ENCODE measurements at regions not wholly inside any gene's neighbourhood (a gene's known extent, or its start where the extent isn't known, plus 50 kb on each side); places are given as distances from the start of the nearest gene placed in this dataset.

- H3K4me2 ChIP-seq: no peak overlapping the region
- H3K27ac ChIP-seq: no peak overlapping the region
- CTCF ChIA-PET: no interaction called here
- POLR2A ChIA-PET: no interaction called here
- TF ChIP-seq MAX (IDR thresholded peaks at IDR 0.05): no peak
- TF ChIP-seq ZC3H11A (IDR thresholded peaks at IDR 0.05): peak; percentile 32; the same call in 1 of the 2 replicates
- H3K9me3 ChIP-seq: no peaks in the 10 kb centered on the region
- ATAC-seq (no peak), FAIRE-seq (no peak), DNase-seq (ENCODE audit: low read depth in 1 of 2, low spot score in 1 of 2) (no peak)
- no peaks in the 10 kb centered on the region for H3K4me1 ChIP-seq
- H3K4me3 ChIP-seq: no peak overlapping the region
- 20% methylated on average over 2 of the region's 3 CpGs for WGBS (ENCODE audit: missing lambda C conversion rate)
These were observed 281.8 kb upstream of the KLHL1 start for GRCh38 chr13:70390064-70390463.

- no peak for DNase-seq (ENCODE audit: low read depth in 1 of 2, low spot score in 1 of 2)
- Histone ChIP-seq H3K27ac (no peak overlapping the region), H3K4me2 (no peak overlapping the region), H3K9me3 (no peaks in the 10 kb centered on the region), H3K4me1 (no peaks in the 10 kb centered on the region), H3K4me3 (no peak overlapping the region)
- ATAC-seq: no peak
- TF ChIP-seq CEBPB (IDR thresholded peaks at IDR 0.05) (no peak), PHF8 (IDR thresholded peaks at IDR 0.05; ENCODE audit: borderline replicate concordance, low read depth) (no peak), RAD21 (conservative IDR thresholded peaks at IDR 0.05 in 1 of 2, IDR thresholded peaks at IDR 0.05 in 1 of 2) (no peak), CHD4 (IDR thresholded peaks at IDR 0.05; ENCODE audit: borderline replicate concordance) (no peak), MAFK (IDR thresholded peaks at IDR 0.05; ENCODE audit: partially characterized antibody) (no peak), TFCP2L1 (CRISPR knock-in tag; IDR thresholded peaks at IDR 0.05) (no peak), NFE2L2 (conservative IDR thresholded peaks at IDR 0.05; ENCODE audit: low read length) (no peak), FOXS1 (CRISPR knock-in tag; IDR thresholded peaks at IDR 0.05) (no peak), BHLHE40 (IDR thresholded peaks at IDR 0.05; ENCODE audit: low read depth, low read length) (no peak), HES2 (IDR thresholded peaks at IDR 0.05) (no peak), HOXB5 (CRISPR knock-in tag; IDR thresholded peaks at IDR 0.05) (no peak), E2F6 (IDR thresholded peaks at IDR 0.05; ENCODE audit: borderline replicate concordance, low read depth) (no peak)
- WGBS (ENCODE audit: missing lambda C conversion rate): 60% methylated on average over 1 of the region's 1 CpG
- CTCF ChIA-PET: no interaction called here
- POLR2A ChIA-PET: no interaction called here
- no peak for FAIRE-seq
These were observed 280.7 kb upstream of the KLHL1 start for GRCh38 chr13:70388935-70389334.

- POLR2A ChIA-PET: no interaction called here
- H3K9me3 ChIP-seq: no peaks in the 10 kb centered on the region
- CTCF ChIA-PET: no interaction called here
- H3K4me2 ChIP-seq: no peak overlapping the region
- TF ChIP-seq SREBF2 (IDR thresholded peaks at IDR 0.05) (no peak), MYC (IDR thresholded peaks at IDR 0.05; ENCODE audit: borderline replicate concordance, low read length) (no peak), HMGXB4 (CRISPR knock-in tag; IDR thresholded peaks at IDR 0.05; ENCODE audit: borderline replicate concordance) (no peak), NFE2L2 (conservative IDR thresholded peaks at IDR 0.05; ENCODE audit: low read length) (no peak), NR3C1 (IDR thresholded peaks at IDR 0.05) (no peak), TFCP2L1 (CRISPR knock-in tag; IDR thresholded peaks at IDR 0.05) (no peak), ZFP36 (IDR thresholded peaks at IDR 0.05; ENCODE audit: borderline replicate concordance, partially characterized antibody) (no peak), KDM1A (IDR thresholded peaks at IDR 0.05; ENCODE audit: low read depth) (no peak), BHLHE40 (IDR thresholded peaks at IDR 0.05; ENCODE audit: low read depth, low read length) (no peak), CEBPB (IDR thresholded peaks at IDR 0.05) (no peak), PHF8 (IDR thresholded peaks at IDR 0.05; ENCODE audit: borderline replicate concordance, low read depth) (no peak), RAD21 (conservative IDR thresholded peaks at IDR 0.05 in 1 of 2, IDR thresholded peaks at IDR 0.05 in 1 of 2) (no peak), ATOH8 (CRISPR knock-in tag; IDR thresholded peaks at IDR 0.05; ENCODE audit: low read depth) (no peak), EP300 (IDR thresholded peaks at IDR 0.05) (no peak), FOSL2 (IDR thresholded peaks at IDR 0.05) (no peak), FOSL2 (CRISPR knock-in tag; IDR thresholded peaks at IDR 0.05) (no peak), ELK1 (IDR thresholded peaks at IDR 0.05; ENCODE audit: low read depth, low read length) (no peak), JUN (IDR thresholded peaks at IDR 0.05) (no peak), FOXS1 (CRISPR knock-in tag; IDR thresholded peaks at IDR 0.05) (no peak)
- no peak overlapping the region for H3K27ac ChIP-seq
- FAIRE-seq: no peak
- no peaks in the 10 kb centered on the region for H3K4me1 ChIP-seq
- no peak for DNase-seq (ENCODE audit: low read depth in 1 of 2, low spot score in 1 of 2)
- no peak for ATAC-seq
- 47% methylated on average over 4 of the region's 6 CpGs for WGBS (ENCODE audit: missing lambda C conversion rate)
- no peak overlapping the region for H3K4me3 ChIP-seq
These were observed 278.7 kb upstream of the KLHL1 start for GRCh38 chr13:70386919-70387318.
